GM10266 (cell line): ENCODE measurements at regions not wholly inside any gene's neighbourhood (a gene's known extent, or its start where the extent isn't known, plus 50 kb on each side); places are given as distances from the start of the nearest gene placed in this dataset.

Experiments used
- DNase-seq: peaks from one replicate; pipeline ENCODE4 v3.0.0; 2012; ENCODE audit errors: extremely low spot score
- TF ChIP-seq, protein P1 (sequence below): IDR thresholded peaks from 2 replicates; pipeline ENCODE4 v1.5.1; 2012; ENCODE audit warnings: mild to moderate bottlenecking, low read depth; ENCODE audit not compliant: control insufficient read depth, insufficient read depth; ENCODE audit errors: missing control alignments

GRCh38 chr5:158303883-158304282, 444.9 kb upstream of the CLINT1 start:
- TF ChIP-seq, protein P1, sequence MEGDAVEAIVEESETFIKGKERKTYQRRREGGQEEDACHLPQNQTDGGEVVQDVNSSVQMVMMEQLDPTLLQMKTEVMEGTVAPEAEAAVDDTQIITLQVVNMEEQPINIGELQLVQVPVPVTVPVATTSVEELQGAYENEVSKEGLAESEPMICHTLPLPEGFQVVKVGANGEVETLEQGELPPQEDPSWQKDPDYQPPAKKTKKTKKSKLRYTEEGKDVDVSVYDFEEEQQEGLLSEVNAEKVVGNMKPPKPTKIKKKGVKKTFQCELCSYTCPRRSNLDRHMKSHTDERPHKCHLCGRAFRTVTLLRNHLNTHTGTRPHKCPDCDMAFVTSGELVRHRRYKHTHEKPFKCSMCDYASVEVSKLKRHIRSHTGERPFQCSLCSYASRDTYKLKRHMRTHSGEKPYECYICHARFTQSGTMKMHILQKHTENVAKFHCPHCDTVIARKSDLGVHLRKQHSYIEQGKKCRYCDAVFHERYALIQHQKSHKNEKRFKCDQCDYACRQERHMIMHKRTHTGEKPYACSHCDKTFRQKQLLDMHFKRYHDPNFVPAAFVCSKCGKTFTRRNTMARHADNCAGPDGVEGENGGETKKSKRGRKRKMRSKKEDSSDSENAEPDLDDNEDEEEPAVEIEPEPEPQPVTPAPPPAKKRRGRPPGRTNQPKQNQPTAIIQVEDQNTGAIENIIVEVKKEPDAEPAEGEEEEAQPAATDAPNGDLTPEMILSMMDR = no peak
- DNase-seq = no peak

- DNase-seq = no peak
These were observed 444.3 kb upstream of the CLINT1 start for GRCh38 chr5:158303275-158303674.

DNA sequence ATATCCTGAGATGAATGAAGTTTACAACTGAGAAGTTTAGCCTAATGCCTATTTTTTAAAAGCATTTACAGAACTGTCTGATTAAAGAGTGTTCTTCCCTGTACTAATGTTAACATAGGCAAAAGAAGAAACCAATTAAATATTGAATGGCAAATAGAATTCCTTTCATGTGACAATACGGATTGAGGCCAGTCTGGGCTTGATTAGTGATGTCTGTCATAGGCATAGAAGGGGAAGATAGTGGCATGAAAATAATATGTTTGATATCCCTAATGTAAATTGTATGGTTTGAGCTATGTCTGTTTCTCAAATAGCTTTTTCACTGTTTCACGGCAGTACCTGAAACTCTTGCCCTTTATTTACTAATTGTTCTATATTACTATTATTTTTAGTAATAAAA, 443.1 kb upstream of the CLINT1 start:
- no peak for DNase-seq
- TF ChIP-seq, protein P1 = no peak

More at GRCh38 chr5:158303275-158303674, 444.3 kb upstream of the CLINT1 start:
- TF ChIP-seq, protein P1 = no peak

DNA sequence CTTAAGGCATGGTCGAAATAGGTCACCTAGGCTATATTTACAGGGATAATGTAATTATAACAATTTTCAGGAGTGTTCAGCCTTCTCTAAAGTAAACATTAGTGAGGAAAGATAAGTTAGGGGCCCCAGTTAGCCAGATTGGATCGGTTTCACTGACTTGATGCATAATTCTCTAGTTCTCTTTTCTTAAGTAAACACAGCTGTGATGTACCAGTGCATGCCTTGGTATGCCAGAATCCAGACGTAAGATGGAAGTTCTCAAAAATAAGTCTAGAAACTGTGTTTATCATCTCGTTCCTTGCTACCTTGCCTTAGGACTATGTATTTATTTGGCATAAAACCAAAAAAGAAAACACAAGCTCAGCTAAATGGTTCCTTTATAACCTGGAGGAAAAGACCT, 442.2 kb upstream of the CLINT1 start:
- TF ChIP-seq, protein P1 = no peak

GRCh38 chr5:158300256-158300655, 441.3 kb upstream of the CLINT1 start:
- DNase-seq = no peak

More for the DNA sequence above, 442.2 kb upstream of the CLINT1 start:
- DNase-seq = no peak

DNA sequence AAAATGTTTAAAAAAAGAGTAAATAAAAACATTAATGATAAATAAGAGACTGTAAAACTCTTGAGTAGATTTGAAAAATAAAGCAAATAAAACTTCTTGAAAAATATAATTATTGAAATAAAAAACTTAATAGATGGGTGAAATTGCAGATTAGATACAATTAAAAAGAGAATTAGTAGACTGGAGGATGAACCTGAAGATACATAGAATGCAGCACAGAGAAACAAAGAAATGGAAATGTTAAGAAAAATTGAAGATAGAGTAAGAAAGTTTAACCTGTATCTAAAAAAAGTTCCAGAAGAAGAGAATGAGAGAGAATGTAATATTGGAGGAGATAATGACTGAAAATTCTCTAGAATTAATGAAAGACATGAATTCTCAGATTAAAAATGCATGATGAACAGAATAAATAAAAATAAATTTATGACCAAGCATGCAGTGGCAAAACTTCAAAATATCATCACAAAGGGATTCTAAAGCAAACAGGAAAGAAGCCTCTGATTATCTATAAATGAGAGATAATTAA, 438.1 kb upstream of the CLINT1 start:
- no peak for DNase-seq

More at GRCh38 chr5:158300256-158300655, 441.3 kb upstream of the CLINT1 start:
- TF ChIP-seq, protein P1 = no peak

DNA sequence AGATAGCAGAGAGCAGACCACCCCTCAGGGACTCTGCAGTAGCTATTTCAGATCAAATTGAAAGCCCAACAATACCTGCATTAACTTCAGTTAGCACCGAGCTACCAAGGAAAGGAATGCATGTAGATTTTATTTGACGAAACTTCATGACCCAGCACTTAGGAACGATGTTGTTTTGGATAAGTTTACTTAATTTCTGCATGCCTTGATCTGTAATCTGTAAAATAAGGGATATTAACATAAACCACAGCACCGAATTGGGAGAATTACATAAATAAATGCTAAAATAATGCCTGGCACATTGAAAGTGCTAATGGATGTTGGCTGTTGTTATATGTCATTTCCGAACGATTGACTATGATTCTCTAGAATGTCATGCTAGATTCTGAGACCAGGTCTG, 435.8 kb upstream of the CLINT1 start:
- TF ChIP-seq, protein P1 = no peak

More for the DNA sequence above, 438.1 kb upstream of the CLINT1 start:
- TF ChIP-seq, protein P1 = no peak

More for the DNA sequence above, 435.8 kb upstream of the CLINT1 start:
- no peak for DNase-seq
